Endodermal cell (in vitro differentiated cells): ENCODE measurements at regions not wholly inside any gene's neighbourhood (a gene's known extent, or its start where the extent isn't known, plus 50 kb on each side); places are given as distances from the start of the nearest gene placed in this dataset.

ENCODE experiments used
- DNase-seq: peaks from one replicate; pipeline ENCODE4 v3.0.0-alpha.2; 2017
- H3K27ac ChIP-seq: 2 replicates; pipeline ENCODE4 v1.5.1; 2013; ENCODE audit warnings: mild to moderate bottlenecking, low read depth, low read length, moderate library complexity
- H3K27me3 ChIP-seq: 2 replicates; pipeline ENCODE4 v1.6.1; 2013; ENCODE audit warnings: mild to moderate bottlenecking, low read length, moderate library complexity; ENCODE audit not compliant: insufficient read depth, control insufficient read depth, poor library complexity, severe bottlenecking
- H3K36me3 ChIP-seq: 2 replicates; pipeline ENCODE4 v1.7.0; 2013; ENCODE audit warnings: mild to moderate bottlenecking, low read length, moderate library complexity; ENCODE audit not compliant: control insufficient read depth, insufficient read depth
- H3K4me1 ChIP-seq: one replicate; pipeline ENCODE4 v1.7.0; 2013; ENCODE audit warnings: low read length; ENCODE audit not compliant: control insufficient read depth, insufficient read depth
- H3K4me3 ChIP-seq: 2 replicates; pipeline ENCODE4 v1.5.1; 2013; ENCODE audit warnings: mild to moderate bottlenecking, low read length, moderate library complexity
- H3K9ac ChIP-seq: 2 replicates; pipeline ENCODE4 v1.6.1; 2013; ENCODE audit warnings: mild to moderate bottlenecking, low read length, moderate library complexity; ENCODE audit not compliant: poor library complexity, severe bottlenecking; ENCODE audit errors: extremely low read depth
- H3K9me3 ChIP-seq: 2 replicates; pipeline ENCODE4 v1.6.1; 2013; ENCODE audit warnings: mild to moderate bottlenecking, low read length, moderate library complexity; ENCODE audit not compliant: control insufficient read depth
- H3K27ac Mint-ChIP-seq: 2 replicates; pipeline ENCODE4 v1.8.0; 2020; ENCODE audit warnings: mixed read lengths
- H3K27me3 Mint-ChIP-seq: 2 replicates; pipeline ENCODE4 v1.8.0; 2021; ENCODE audit warnings: mild to moderate bottlenecking, mixed read lengths; ENCODE audit not compliant: insufficient read depth
- H3K36me3 Mint-ChIP-seq: 2 replicates; pipeline ENCODE4 v1.8.0; 2020; ENCODE audit warnings: low read depth, mixed read lengths
- H3K4me1 Mint-ChIP-seq: 2 replicates; pipeline ENCODE4 v1.8.0; 2020; ENCODE audit warnings: mixed read lengths
- H3K4me3 Mint-ChIP-seq: 2 replicates; pipeline ENCODE4 v1.8.0; 2020; ENCODE audit warnings: mild to moderate bottlenecking, moderate library complexity, mixed read lengths
- H3K9me3 Mint-ChIP-seq: 2 replicates; pipeline ENCODE4 v1.8.0; 2020; ENCODE audit warnings: mild to moderate bottlenecking, mixed read lengths
- WGBS, 2 experiments: methylation state at CpG; one replicate each; pipeline versions ENCODE4 v1.1.5 to v1.1.7; 2013; ENCODE audit warnings: missing lambda C conversion rate in 2 of 2, mixed read lengths in 1 of 2; ENCODE audit not compliant: insufficient coverage in 1 of 2, insufficient read length in 1 of 2; 5-methylcytosine and 5-hydroxymethylcytosine counted together
- TF ChIP-seq, protein P1 (sequence below): fragments of 200-600 bp; sonication (generic); conservative IDR thresholded peaks from 2 replicates; pipeline ENCODE4 v1.5.0; 2021; ENCODE audit warnings: antibody characterized with exemption, mild to moderate bottlenecking

DNA sequence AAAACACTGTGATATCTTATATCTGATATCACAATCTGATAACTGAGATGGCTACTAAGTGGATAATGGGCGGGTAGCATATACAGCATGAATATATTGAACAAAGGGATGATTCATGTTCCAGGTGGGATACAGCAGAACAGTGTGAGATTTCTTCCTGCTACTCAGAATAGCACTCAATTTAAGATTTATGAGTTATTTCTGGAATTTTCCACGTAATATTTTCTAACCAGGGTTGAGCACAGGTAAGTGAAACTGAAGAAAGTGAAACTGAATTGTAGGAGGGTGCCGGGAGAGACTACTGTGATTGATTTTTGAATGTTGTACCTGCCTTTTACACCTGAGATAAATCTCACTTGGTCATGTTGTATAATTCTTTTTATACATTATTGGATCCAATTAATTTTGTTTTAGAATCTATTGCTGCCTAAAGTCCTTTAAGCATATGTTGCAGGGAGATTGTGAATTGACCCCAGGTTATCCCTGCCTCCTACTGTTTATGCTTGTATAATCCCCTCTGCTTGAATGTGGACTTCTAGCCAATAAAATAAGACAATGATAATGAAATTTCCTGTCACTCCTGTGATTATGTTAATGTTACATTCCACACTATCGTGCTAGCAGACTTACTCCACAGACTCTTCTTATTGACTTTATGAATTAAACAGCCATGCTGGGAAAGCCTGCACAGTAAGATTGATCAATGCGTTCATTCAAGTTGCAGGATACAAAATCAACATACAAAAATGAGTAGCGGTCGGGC, 67.6 kb upstream of the RBBP8 start:
- H3K27me3 Mint-ChIP-seq: no peaks in the 10 kb centered on the region
- H3K4me3 Mint-ChIP-seq: no peak overlapping the region
- WGBS, 2 experiments: 90 to 98% methylated on average over 6 to 7 of the region's 7 CpGs
- H3K36me3 Mint-ChIP-seq: no peaks in the 10 kb centered on the region
- no peak overlapping the region for H3K27ac ChIP-seq
- H3K4me3 ChIP-seq: no peak overlapping the region
- no peaks in the 10 kb centered on the region for H3K4me1 ChIP-seq
- no peaks in the 10 kb centered on the region for H3K27me3 ChIP-seq
- TF ChIP-seq, protein P1, sequence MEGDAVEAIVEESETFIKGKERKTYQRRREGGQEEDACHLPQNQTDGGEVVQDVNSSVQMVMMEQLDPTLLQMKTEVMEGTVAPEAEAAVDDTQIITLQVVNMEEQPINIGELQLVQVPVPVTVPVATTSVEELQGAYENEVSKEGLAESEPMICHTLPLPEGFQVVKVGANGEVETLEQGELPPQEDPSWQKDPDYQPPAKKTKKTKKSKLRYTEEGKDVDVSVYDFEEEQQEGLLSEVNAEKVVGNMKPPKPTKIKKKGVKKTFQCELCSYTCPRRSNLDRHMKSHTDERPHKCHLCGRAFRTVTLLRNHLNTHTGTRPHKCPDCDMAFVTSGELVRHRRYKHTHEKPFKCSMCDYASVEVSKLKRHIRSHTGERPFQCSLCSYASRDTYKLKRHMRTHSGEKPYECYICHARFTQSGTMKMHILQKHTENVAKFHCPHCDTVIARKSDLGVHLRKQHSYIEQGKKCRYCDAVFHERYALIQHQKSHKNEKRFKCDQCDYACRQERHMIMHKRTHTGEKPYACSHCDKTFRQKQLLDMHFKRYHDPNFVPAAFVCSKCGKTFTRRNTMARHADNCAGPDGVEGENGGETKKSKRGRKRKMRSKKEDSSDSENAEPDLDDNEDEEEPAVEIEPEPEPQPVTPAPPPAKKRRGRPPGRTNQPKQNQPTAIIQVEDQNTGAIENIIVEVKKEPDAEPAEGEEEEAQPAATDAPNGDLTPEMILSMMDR: no peak
- no peaks in the 10 kb centered on the region for H3K36me3 ChIP-seq
- DNase-seq: no peak
- H3K4me1 Mint-ChIP-seq: no peaks in the 10 kb centered on the region
- no peak overlapping the region for H3K27ac Mint-ChIP-seq
- no peak overlapping the region for H3K9ac ChIP-seq
- H3K9me3 Mint-ChIP-seq: no peaks in the 10 kb centered on the region
- H3K9me3 ChIP-seq: no peaks in the 10 kb centered on the region

DNA sequence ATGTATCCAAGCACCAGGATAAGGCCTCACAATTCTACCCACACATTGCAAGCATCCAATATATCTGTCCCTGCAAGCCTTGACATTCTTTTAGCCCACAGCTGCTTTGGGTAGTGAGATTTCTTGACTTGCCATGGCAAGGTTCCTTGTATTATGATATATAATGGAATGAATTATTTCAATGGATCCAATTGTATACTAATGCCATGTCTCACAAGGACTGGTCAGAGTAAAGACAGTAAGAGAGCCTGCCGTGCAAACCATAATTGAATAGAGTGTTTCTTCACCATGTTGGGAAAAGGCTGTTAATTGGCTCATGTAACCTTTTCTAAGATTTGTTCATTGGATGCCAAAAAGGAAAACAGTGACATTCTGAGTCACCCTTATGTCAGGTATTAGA, 64.3 kb upstream of the RBBP8 start:
- H3K27ac ChIP-seq: no peak overlapping the region
- TF ChIP-seq, protein P1: no peak
- H3K9me3 ChIP-seq: no peaks in the 10 kb centered on the region
- H3K36me3 Mint-ChIP-seq: no peaks in the 10 kb centered on the region
- H3K27me3 Mint-ChIP-seq: no peaks in the 10 kb centered on the region
- DNase-seq: no peak
- H3K4me3 Mint-ChIP-seq: no peak overlapping the region
- H3K27me3 ChIP-seq: no peaks in the 10 kb centered on the region
- H3K9me3 Mint-ChIP-seq: no peaks in the 10 kb centered on the region
- H3K9ac ChIP-seq: no peak overlapping the region
- H3K4me3 ChIP-seq: no peak overlapping the region
- H3K4me1 ChIP-seq: peaks cover 12% of the 10 kb centered on the region
- peaks cover 27% of the 10 kb centered on the region for H3K4me1 Mint-ChIP-seq
- whole genome bisulfite sequencing, 2 experiments: 93 to 100% methylated on average over 1 of the region's 1 CpG
- no peaks in the 10 kb centered on the region for H3K36me3 ChIP-seq
- H3K27ac Mint-ChIP-seq: no peak overlapping the region

DNA sequence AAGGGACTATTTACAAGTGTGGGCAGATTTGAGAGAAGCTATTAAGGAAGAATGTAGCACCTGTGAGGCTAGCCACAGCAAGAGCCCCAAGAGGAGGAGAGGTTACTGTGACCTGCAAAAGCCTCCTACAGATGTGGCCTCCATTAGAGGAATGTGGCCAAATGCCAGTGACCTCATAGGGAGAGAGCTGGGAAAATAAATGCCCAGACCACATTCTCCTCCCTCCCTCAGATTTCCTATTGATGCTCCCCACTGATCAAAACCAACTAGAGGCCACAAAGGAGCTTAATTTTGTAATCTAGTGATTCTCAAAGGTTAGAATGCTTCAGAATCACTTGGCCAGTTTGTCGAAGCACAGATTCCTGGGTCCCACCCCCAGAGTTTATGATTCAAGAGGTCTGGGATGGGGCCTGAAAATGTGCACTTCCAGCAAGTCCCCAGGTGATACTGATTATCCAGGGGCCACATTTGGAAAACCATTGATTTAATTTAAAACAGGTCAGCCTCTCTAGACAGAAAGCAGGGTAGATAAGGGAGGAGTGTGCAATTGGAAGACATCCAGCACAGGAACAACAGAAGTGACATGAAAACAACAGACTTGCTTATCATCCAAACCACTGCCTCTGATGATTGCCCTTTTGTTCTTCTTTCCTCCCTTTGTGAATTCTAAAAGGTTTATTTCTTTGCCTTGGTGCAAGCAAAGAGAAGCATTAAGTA, 61.2 kb upstream of the RBBP8 start:
- no peak overlapping the region for H3K4me3 ChIP-seq
- H3K4me1 ChIP-seq: peaks cover 14% of the 10 kb centered on the region
- Mint-ChIP-seq H3K4me1 (peaks cover 27% of the 10 kb centered on the region), H3K4me3 (no peak overlapping the region), H3K9me3 (no peaks in the 10 kb centered on the region), H3K36me3 (no peaks in the 10 kb centered on the region), H3K27ac (peak overlapping the region; percentile 70), H3K27me3 (no peaks in the 10 kb centered on the region)
- no peaks in the 10 kb centered on the region for H3K27me3 ChIP-seq
- 91 to 100% methylated on average over 1 of the region's 1 CpG for WGBS, 2 experiments
- DNase-seq: peak; percentile 79
- no peak overlapping the region for H3K9ac ChIP-seq
- H3K27ac ChIP-seq: no peak overlapping the region
- no peaks in the 10 kb centered on the region for H3K36me3 ChIP-seq
- H3K9me3 ChIP-seq: no peaks in the 10 kb centered on the region
- TF ChIP-seq, protein P1: no peak
